Trophoblast cell (in vitro differentiated cells and primary cell): ENCODE measurements at regions not wholly inside any gene's neighbourhood (a gene's known extent, or its start where the extent isn't known, plus 50 kb on each side); places are given as distances from the start of the nearest gene placed in this dataset.
"Not testable (repeated sequence)": the region's sequence is repeated elsewhere in the genome, so short reads cannot be mapped to it uniquely, and the experiment has no call there.

Experiments
- DNase-seq, 2 donors: peaks; one replicate each; pipeline ENCODE4 v3.0.0-alpha.2; 2016
- H2AFZ ChIP-seq: 2 replicates; pipeline ENCODE4 v1.6.1; 2013; ENCODE audit warnings: low read length, moderate library complexity, mild to moderate bottlenecking; ENCODE audit not compliant: insufficient read depth, poor library complexity
- H2AK5ac ChIP-seq: 2 replicates; pipeline ENCODE4 v1.6.1; 2013; ENCODE audit warnings: mild to moderate bottlenecking, low read length
- H2BK120ac ChIP-seq: 2 replicates; pipeline ENCODE4 v1.6.1; 2013; ENCODE audit warnings: low read length, mild to moderate bottlenecking, moderate library complexity; ENCODE audit not compliant: insufficient read depth, poor library complexity
- H2BK12ac ChIP-seq: 2 replicates; pipeline ENCODE4 v1.6.1; 2013; ENCODE audit warnings: mild to moderate bottlenecking, low read length, moderate library complexity
- H2BK5ac ChIP-seq: 2 replicates; pipeline ENCODE4 v1.6.1; 2013; ENCODE audit warnings: low read length, low read depth, moderate library complexity, mild to moderate bottlenecking; ENCODE audit not compliant: poor library complexity
- H3K14ac ChIP-seq: 2 replicates; pipeline ENCODE4 v1.6.1; 2013; ENCODE audit warnings: mild to moderate bottlenecking, low read length
- H3K18ac ChIP-seq: 2 replicates; pipeline ENCODE4 v1.6.1; 2013; ENCODE audit warnings: mild to moderate bottlenecking, low read length
- H3K23ac ChIP-seq: 2 replicates; pipeline ENCODE4 v1.6.1; 2013; ENCODE audit warnings: low read length
- H3K27ac ChIP-seq: 2 replicates; pipeline ENCODE4 v1.5.1; 2013; ENCODE audit warnings: low read depth, mild to moderate bottlenecking, inconsistent platforms, low read length, moderate library complexity
- H3K27me3 ChIP-seq: 2 replicates; pipeline ENCODE4 v1.6.1; 2013; ENCODE audit warnings: inconsistent platforms, mild to moderate bottlenecking, low read length, moderate library complexity; ENCODE audit not compliant: insufficient read depth
- H3K36me3 ChIP-seq, 2 experiments: 1 replicate in 1 of 2; 2 replicates in 1 of 2; pipeline ENCODE4 v1.6.1; 2013; ENCODE audit warnings: low read length in 2 of 2, mild to moderate bottlenecking in 2 of 2, moderate library complexity in 1 of 2; ENCODE audit not compliant: insufficient read depth in 2 of 2, control insufficient read depth in 1 of 2
- H3K4ac ChIP-seq: 2 replicates; pipeline ENCODE4 v1.6.1; 2013; ENCODE audit warnings: low read depth, mild to moderate bottlenecking, low read length, moderate library complexity
- H3K4me1 ChIP-seq, 2 experiments: 1 replicate in 1 of 2; 2 replicates in 1 of 2; pipeline ENCODE4 v1.6.1; 2013; ENCODE audit warnings: low read length in 2 of 2, mild to moderate bottlenecking in 2 of 2, moderate library complexity in 1 of 2; ENCODE audit not compliant: insufficient read depth in 2 of 2, control insufficient read depth in 1 of 2
- H3K4me2 ChIP-seq: 2 replicates; pipeline ENCODE4 v1.6.1; 2013; ENCODE audit warnings: inconsistent platforms, mild to moderate bottlenecking, low read length, moderate library complexity
- H3K4me3 ChIP-seq: 2 replicates; pipeline ENCODE4 v1.5.1; 2013; ENCODE audit warnings: mild to moderate bottlenecking, low read depth, low read length, inconsistent platforms
- H3K79me1 ChIP-seq: one replicate; pipeline ENCODE4 v1.6.1; 2013; ENCODE audit warnings: low read length
- H3K79me2 ChIP-seq: 2 replicates; pipeline ENCODE4 v1.6.1; 2013; ENCODE audit warnings: low read length, mild to moderate bottlenecking; ENCODE audit not compliant: control insufficient read depth, insufficient read depth, poor library complexity
- H3K9ac ChIP-seq: 2 replicates; pipeline ENCODE4 v1.6.1; 2013; ENCODE audit warnings: mild to moderate bottlenecking, low read length
- H3K9me3 ChIP-seq: 2 replicates; pipeline ENCODE4 v1.6.1; 2013; ENCODE audit warnings: low read depth, mild to moderate bottlenecking, control low read depth, inconsistent platforms, low read length; ENCODE audit not compliant: insufficient read depth
- H4K12ac ChIP-seq: 2 replicates; pipeline ENCODE4 v1.6.1; 2013; ENCODE audit warnings: low read depth, mild to moderate bottlenecking, low read length, moderate library complexity
- H4K8ac ChIP-seq: 2 replicates; pipeline ENCODE4 v1.6.1; 2013; ENCODE audit warnings: low read depth, mild to moderate bottlenecking, low read length, moderate library complexity
- H4K91ac ChIP-seq: one replicate; pipeline ENCODE4 v1.6.1; 2013; ENCODE audit warnings: low read depth, mild to moderate bottlenecking, low read length, moderate library complexity
- WGBS: extraction: QIAGEN DNeasy Blood & Tissue Kit; methylation state at CpG from one replicate; pipeline ENCODE4 v1.1.7; 2013; ENCODE audit warnings: missing lambda C conversion rate; ENCODE audit not compliant: insufficient read length, insufficient coverage; ENCODE audit errors: extremely low coverage; 5-methylcytosine and 5-hydroxymethylcytosine counted together

GRCh38 chr6:27693766-27694546, 218.2 kb downstream of the OR2B2 start:
- no peaks in the 10 kb centered on the region for H3K27me3 ChIP-seq
- H3K79me2 ChIP-seq = no peaks in the 10 kb centered on the region
- no peaks in the 10 kb centered on the region for H3K9me3 ChIP-seq
- H3K18ac ChIP-seq = peak overlapping the region; percentile 19
- H4K8ac ChIP-seq = peak overlapping the region; percentile 87
- H3K9ac ChIP-seq = peak overlapping the region; percentile 70
- H3K23ac ChIP-seq = no peak overlapping the region
- H4K12ac ChIP-seq = peak overlapping the region; percentile 68
- no peak overlapping the region for H2AK5ac ChIP-seq
- peaks cover 3 to 6% of the 10 kb centered on the region in 2 experiments for H3K4me1 ChIP-seq
- no CpG with 5 or more reads among the region's 34 CpGs for WGBS
- no peak overlapping the region for H2BK120ac ChIP-seq
- H3K4ac ChIP-seq = no peak overlapping the region
- no peak overlapping the region for H2BK5ac ChIP-seq
- H2BK12ac ChIP-seq = no peak overlapping the region
- peaks cover 4% of the 10 kb centered on the region for H3K79me1 ChIP-seq
- H3K4me2 ChIP-seq = peak overlapping the region; percentile 72
- peak overlapping the region; percentile 38 for H4K91ac ChIP-seq
- H3K36me3 ChIP-seq = no peaks in the 10 kb centered on the region
- H3K4me3 ChIP-seq = peak overlapping the region; percentile 74
- DNase-seq = peak; percentile 56 to 76
- H3K14ac ChIP-seq = peak overlapping the region; percentile 38
- no peak overlapping the region for H3K27ac ChIP-seq
- peak overlapping the region; percentile 90 for H2AFZ ChIP-seq

GRCh38 chr6:27692133-27692532, 219.2 kb upstream of the ZNF184 start:
- H3K4me1 ChIP-seq, H2BK120ac ChIP-seq, H4K12ac ChIP-seq, H3K9ac ChIP-seq, H3K79me2 ChIP-seq, H2BK12ac ChIP-seq, H3K4me3 ChIP-seq, H3K4me2 ChIP-seq, H3K18ac ChIP-seq, DNase-seq, H4K91ac ChIP-seq, H4K8ac ChIP-seq, H3K23ac ChIP-seq, H2BK5ac ChIP-seq, H3K4ac ChIP-seq, H3K27me3 ChIP-seq, H3K9me3 ChIP-seq, H2AFZ ChIP-seq, H3K14ac ChIP-seq, H2AK5ac ChIP-seq, H3K36me3 ChIP-seq, H3K27ac ChIP-seq, H3K79me1 ChIP-seq: not testable (repeated sequence)
- no CpG with 5 or more reads among the region's 10 CpGs for WGBS

- Histone ChIP-seq H4K91ac (no peak overlapping the region), H3K79me1 (no peaks in the 10 kb centered on the region), H2AK5ac (no peak overlapping the region), H3K18ac (no peak overlapping the region), H3K36me3 (no peaks in the 10 kb centered on the region), H3K9me3 (no peaks in the 10 kb centered on the region), H3K4me2 (peak overlapping the region; percentile 92), H3K27me3 (no peaks in the 10 kb centered on the region), H2BK120ac (no peak overlapping the region), H3K4ac (no peak overlapping the region), H4K12ac (no peak overlapping the region), H3K14ac (no peak overlapping the region), H2AFZ (peak overlapping the region; percentile 92), H3K4me3 (peak overlapping the region; percentile 63), H4K8ac (peak overlapping the region; percentile 17), H2BK5ac (no peak overlapping the region), H2BK12ac (no peak overlapping the region), H3K27ac (no peak overlapping the region), H3K79me2 (no peaks in the 10 kb centered on the region), H3K4me1 (no peaks in the 10 kb centered on the region), H3K23ac (no peak overlapping the region), H3K9ac (no peak overlapping the region)
- whole genome bisulfite sequencing = no CpG with 5 or more reads among the region's 28 CpGs
- peak; percentile 82 to 91 for DNase-seq
These were observed 215.2 kb upstream of the ZNF184 start for GRCh38 chr6:27688014-27688586.

DNA sequence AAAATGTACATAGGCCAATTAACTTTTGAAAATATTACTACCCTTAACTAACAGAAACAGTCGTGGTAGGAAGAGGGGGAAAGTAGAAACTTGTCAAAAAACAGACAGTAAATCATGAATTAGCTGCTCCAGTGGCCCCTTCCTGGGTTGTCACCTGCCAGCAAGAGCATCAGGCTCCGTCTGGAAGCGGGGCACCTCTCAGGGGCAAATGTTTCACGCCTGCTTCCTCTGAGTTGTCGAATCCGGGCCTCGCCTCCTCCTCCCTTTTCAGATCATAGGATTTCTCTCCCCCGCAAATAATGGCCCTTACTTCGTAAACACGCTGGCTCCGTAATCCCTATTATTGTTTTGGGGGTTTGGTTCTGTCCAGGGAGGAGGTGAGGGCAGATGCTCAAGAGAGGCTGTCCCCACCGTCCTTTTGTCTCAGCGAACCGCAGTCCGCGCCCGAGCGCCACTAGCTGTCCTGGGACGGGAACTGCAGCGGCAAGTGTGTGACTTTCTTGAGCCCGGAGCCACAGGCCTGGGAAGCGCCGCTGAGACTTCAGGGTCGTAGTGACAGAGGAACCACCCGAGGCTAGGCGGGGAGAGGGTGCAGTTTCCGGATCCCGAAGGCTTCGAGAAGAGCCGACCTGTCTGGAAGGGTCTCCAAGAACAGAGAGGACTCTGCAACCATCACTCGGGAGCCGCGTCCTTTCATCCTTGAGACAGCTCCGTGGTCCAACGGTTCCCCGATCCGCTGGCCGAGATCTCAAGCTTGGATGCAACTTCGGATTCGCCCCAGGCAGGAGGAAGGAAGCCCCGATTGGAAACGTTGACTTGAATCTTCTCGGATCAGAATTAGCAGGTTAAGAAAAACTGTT, 214.5 kb upstream of the ZNF184 start:
- no CpG with 5 or more reads among the region's 43 CpGs for WGBS
- no peak overlapping the region for H3K14ac ChIP-seq
- no peak overlapping the region for H4K91ac ChIP-seq
- no peak overlapping the region for H3K23ac ChIP-seq
- DNase-seq = peak; percentile 89 to 91
- H3K79me1 ChIP-seq = no peaks in the 10 kb centered on the region
- H3K4me1 ChIP-seq = no peaks in the 10 kb centered on the region
- peak overlapping the region; percentile 63 for H3K4me3 ChIP-seq
- H3K27me3 ChIP-seq = no peaks in the 10 kb centered on the region
- no peak overlapping the region for H2BK5ac ChIP-seq
- H2AK5ac ChIP-seq = no peak overlapping the region
- peak overlapping the region; percentile 14 for H4K12ac ChIP-seq
- H2BK12ac ChIP-seq = no peak overlapping the region
- no peak overlapping the region for H3K9ac ChIP-seq
- H3K18ac ChIP-seq = no peak overlapping the region
- H3K4me2 ChIP-seq = peak overlapping the region; percentile 92
- H2AFZ ChIP-seq = peak overlapping the region; percentile 92
- no peak overlapping the region for H2BK120ac ChIP-seq
- no peaks in the 10 kb centered on the region for H3K9me3 ChIP-seq
- peak overlapping the region; percentile 48 for H4K8ac ChIP-seq
- no peaks in the 10 kb centered on the region for H3K36me3 ChIP-seq
- no peak overlapping the region for H3K4ac ChIP-seq
- H3K79me2 ChIP-seq = no peaks in the 10 kb centered on the region
- no peak overlapping the region for H3K27ac ChIP-seq
